ENCODE measurements at regions not wholly inside any gene's neighbourhood (a gene's known extent, or its start where the extent isn't known, plus 50 kb on each side); places are given as distances from the start of the nearest gene placed in this dataset.

- H3K4me3 ChIP-seq (ENCODE audit: low read depth in 1 of 3, low read length in 3 of 3), result no peak overlapping the region
These were observed 382.2 kb upstream of the INTU start for GRCh38 chr4:127250577-127250976.

More at GRCh38 chr4:127250577-127250976, 382.2 kb upstream of the INTU start:
- TF ChIP-seq HNF4A (conservative IDR thresholded peaks at IDR 0.05), result no peak
- TF ChIP-seq TAF1 (conservative IDR thresholded peaks at IDR 0.05), result no peak
- TF ChIP-seq HNF4G (IDR thresholded peaks at IDR 0.05), result no peak
- no peak for TF ChIP-seq MAX (IDR thresholded peaks at IDR 0.05)
- no peak for TF ChIP-seq FOXA1 (IDR thresholded peaks at IDR 0.05)
- no peak for TF ChIP-seq NR2F2 (IDR thresholded peaks at IDR 0.05)
- no peak for TF ChIP-seq RXRA (IDR thresholded peaks at IDR 0.05)
- no peak for TF ChIP-seq SP1 (IDR thresholded peaks at IDR 0.05)
- TF ChIP-seq, protein P1, sequence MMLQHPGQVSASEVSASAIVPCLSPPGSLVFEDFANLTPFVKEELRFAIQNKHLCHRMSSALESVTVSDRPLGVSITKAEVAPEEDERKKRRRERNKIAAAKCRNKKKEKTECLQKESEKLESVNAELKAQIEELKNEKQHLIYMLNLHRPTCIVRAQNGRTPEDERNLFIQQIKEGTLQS (IDR thresholded peaks at IDR 0.05), result no peak
- TF ChIP-seq JUND (IDR thresholded peaks at IDR 0.05), result no peak
- no peak for TF ChIP-seq ZBTB33 (IDR thresholded peaks at IDR 0.05)
- no peak for TF ChIP-seq CTCF (IDR thresholded peaks at IDR 0.05; ENCODE audit: low read depth, low read length, missing input control)
- TF ChIP-seq, protein P2, sequence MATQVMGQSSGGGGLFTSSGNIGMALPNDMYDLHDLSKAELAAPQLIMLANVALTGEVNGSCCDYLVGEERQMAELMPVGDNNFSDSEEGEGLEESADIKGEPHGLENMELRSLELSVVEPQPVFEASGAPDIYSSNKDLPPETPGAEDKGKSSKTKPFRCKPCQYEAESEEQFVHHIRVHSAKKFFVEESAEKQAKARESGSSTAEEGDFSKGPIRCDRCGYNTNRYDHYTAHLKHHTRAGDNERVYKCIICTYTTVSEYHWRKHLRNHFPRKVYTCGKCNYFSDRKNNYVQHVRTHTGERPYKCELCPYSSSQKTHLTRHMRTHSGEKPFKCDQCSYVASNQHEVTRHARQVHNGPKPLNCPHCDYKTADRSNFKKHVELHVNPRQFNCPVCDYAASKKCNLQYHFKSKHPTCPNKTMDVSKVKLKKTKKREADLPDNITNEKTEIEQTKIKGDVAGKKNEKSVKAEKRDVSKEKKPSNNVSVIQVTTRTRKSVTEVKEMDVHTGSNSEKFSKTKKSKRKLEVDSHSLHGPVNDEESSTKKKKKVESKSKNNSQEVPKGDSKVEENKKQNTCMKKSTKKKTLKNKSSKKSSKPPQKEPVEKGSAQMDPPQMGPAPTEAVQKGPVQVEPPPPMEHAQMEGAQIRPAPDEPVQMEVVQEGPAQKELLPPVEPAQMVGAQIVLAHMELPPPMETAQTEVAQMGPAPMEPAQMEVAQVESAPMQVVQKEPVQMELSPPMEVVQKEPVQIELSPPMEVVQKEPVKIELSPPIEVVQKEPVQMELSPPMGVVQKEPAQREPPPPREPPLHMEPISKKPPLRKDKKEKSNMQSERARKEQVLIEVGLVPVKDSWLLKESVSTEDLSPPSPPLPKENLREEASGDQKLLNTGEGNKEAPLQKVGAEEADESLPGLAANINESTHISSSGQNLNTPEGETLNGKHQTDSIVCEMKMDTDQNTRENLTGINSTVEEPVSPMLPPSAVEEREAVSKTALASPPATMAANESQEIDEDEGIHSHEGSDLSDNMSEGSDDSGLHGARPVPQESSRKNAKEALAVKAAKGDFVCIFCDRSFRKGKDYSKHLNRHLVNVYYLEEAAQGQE (IDR thresholded peaks at IDR 0.05), result no peak
- no peak overlapping the region for H3K9ac ChIP-seq (ENCODE audit: low read depth in 1 of 2, low read length in 2 of 2)
- H3K4me1 ChIP-seq (ENCODE audit: control insufficient read depth in 4 of 4, insufficient read depth in 4 of 4, low read length in 3 of 4), result no peaks in the 10 kb centered on the region
- 57% methylated on average over 5 of the region's 5 CpGs for WGBS
- H3K27ac ChIP-seq (ENCODE audit: low read depth in 1 of 2, low read length in 2 of 2), result no peak overlapping the region
- DNase-seq (ENCODE audit: low spot score), result no peak
- H3K27me3 ChIP-seq (ENCODE audit: control insufficient read depth in 4 of 4, insufficient read depth in 4 of 4, low read length in 3 of 4), result no peaks in the 10 kb centered on the region
- H3K9me3 ChIP-seq (ENCODE audit: control insufficient read depth in 4 of 4, low read length in 3 of 4), result no peaks in the 10 kb centered on the region
- no peaks in the 10 kb centered on the region for H3K36me3 ChIP-seq (ENCODE audit: control insufficient read depth in 4 of 4, insufficient read depth in 3 of 4, low read depth in 1 of 4, low read length in 3 of 4)
